Activated B cell treated with CpG ODN at 0.5 μM for 24 hours (primary cell): ENCODE measurements at regions not wholly inside any gene's neighbourhood (a gene's known extent, or its start where the extent isn't known, plus 50 kb on each side); places are given as distances from the start of the nearest gene placed in this dataset.

Experiments
- ATAC-seq: fragments of 200-7000 bp; cut with Tn5 transposase; one replicate; pipeline ENCODE4 v1.10.0; 2021; ENCODE audit warnings: low read depth, mild to moderate bottlenecking, moderate library complexity
- CTCF ChIA-PET: fragments of 350-600 bp; sonication (Branson Sonifier 250); formaldehyde crosslinking; loops from one replicate; lab custom pipeline; 2021; ENCODE audit warnings: antibody characterized with exemption; lab: Charles Lee
- POLR2A ChIA-PET: fragments of 350-600 bp; sonication (Branson Sonifier 250); formaldehyde crosslinking; loops from one replicate; lab custom pipeline; 2021; ENCODE audit warnings: antibody characterized with exemption; lab: Charles Lee
- DNase-seq: peaks from one replicate; pipeline ENCODE4 v3.0.0; 2022
- H3K27ac Mint-ChIP-seq: one replicate; pipeline ENCODE4 v1.8.0; 2020; ENCODE audit warnings: mixed read lengths
- H3K27me3 Mint-ChIP-seq: one replicate; pipeline ENCODE4 v1.8.0; 2021; ENCODE audit warnings: mixed read lengths
- H3K36me3 Mint-ChIP-seq: one replicate; pipeline ENCODE4 v1.8.0; 2021; ENCODE audit warnings: low read depth, mixed read lengths
- H3K4me1 Mint-ChIP-seq: one replicate; pipeline ENCODE4 v1.8.0; 2021; ENCODE audit warnings: mixed read lengths
- H3K4me3 Mint-ChIP-seq: one replicate; pipeline ENCODE4 v1.8.0; 2020; ENCODE audit warnings: mild to moderate bottlenecking, mixed read lengths
- H3K9me3 Mint-ChIP-seq: one replicate; pipeline ENCODE4 v1.8.0; 2020; ENCODE audit warnings: mixed read lengths
- CTCF ChIP-seq: fragments of 200-600 bp; IDR thresholded peaks from one replicate; pipeline ENCODE4 v1.8.0; 2022; ENCODE audit warnings: antibody characterized with exemption, mild to moderate bottlenecking
- intact Hi-C: fragments of 100-400 bp; cut with micrococcal nuclease; formaldehyde crosslinking; loops from one replicate; pipeline ENCODE4 v1.15.1; 2024

- ATAC-seq, result no peak
- intact Hi-C loops, result no loop called here
- H3K4me3 Mint-ChIP-seq, result no peak overlapping the region
- H3K27me3 Mint-ChIP-seq, result peaks cover 4% of the 10 kb centered on the region
- no peaks in the 10 kb centered on the region for H3K9me3 Mint-ChIP-seq
- H3K36me3 Mint-ChIP-seq, result no peaks in the 10 kb centered on the region
- no peaks in the 10 kb centered on the region for H3K4me1 Mint-ChIP-seq
- TF ChIP-seq CTCF, result no peak
- CTCF ChIA-PET, result interaction anchor here (0.6 to 1.2 kb wide), 4 partner anchors 8 to 1479 kb away, joined by 3 to 6 read pairs (median 3); no protein-coding TSS in a partner anchor
- DNase-seq, result no peak
- POLR2A ChIA-PET, result no interaction called here
- no peak overlapping the region for H3K27ac Mint-ChIP-seq
Observed at GRCh38 chr5:145682197-145682899, 152.8 kb downstream of the PRELID2 start.

GRCh38 chr5:145681686-145682085, 153.5 kb downstream of the PRELID2 start:
- ATAC-seq, result no peak

GRCh38 chr5:145681216-145681615, 153.9 kb downstream of the PRELID2 start:
- intact Hi-C loops, result loop anchor here (1.0 kb wide), 1 partner anchor 144 kb away; no protein-coding TSS in a partner anchor
- CTCF ChIA-PET, result interaction anchor here (1.0 to 1.2 kb wide), 2 partner anchors 9 kb away, joined by 3 to 6 read pairs; no protein-coding TSS in a partner anchor
- H3K4me1 Mint-ChIP-seq, result no peaks in the 10 kb centered on the region

More at GRCh38 chr5:145681686-145682085, 153.5 kb downstream of the PRELID2 start:
- no peaks in the 10 kb centered on the region for H3K36me3 Mint-ChIP-seq
- no peaks in the 10 kb centered on the region for H3K9me3 Mint-ChIP-seq
- ChIA-PET CTCF (interaction anchor here (0.6 to 1.2 kb wide), 4 partner anchors 8 to 1478 kb away, joined by 3 to 6 read pairs (median 3); no protein-coding TSS in a partner anchor), POLR2A (no interaction called here)
- intact Hi-C loops, result loop anchor here (1.0 kb wide), 1 partner anchor 144 kb away; no protein-coding TSS in a partner anchor
- no peak overlapping the region for H3K27ac Mint-ChIP-seq
- H3K4me1 Mint-ChIP-seq, result no peaks in the 10 kb centered on the region
- no peak for DNase-seq
- no peak for TF ChIP-seq CTCF
- peaks cover 4% of the 10 kb centered on the region for H3K27me3 Mint-ChIP-seq
- no peak overlapping the region for H3K4me3 Mint-ChIP-seq

GRCh38 chr5:145680767-145681166, 154.4 kb downstream of the PRELID2 start:
- intact Hi-C loops, result loop anchor here (1.0 kb wide), 1 partner anchor 145 kb away; no protein-coding TSS in a partner anchor
- no peak for DNase-seq
- H3K27ac Mint-ChIP-seq, result no peak overlapping the region
- no peak for ATAC-seq
- CTCF ChIA-PET, result interaction anchor here (1.2 kb wide), 1 partner anchor 8 kb away, joined by 6 read pairs; no protein-coding TSS in a partner anchor
- H3K27me3 Mint-ChIP-seq, result peaks cover 4% of the 10 kb centered on the region
- no peaks in the 10 kb centered on the region for H3K9me3 Mint-ChIP-seq
- H3K4me3 Mint-ChIP-seq, result no peak overlapping the region
- no peaks in the 10 kb centered on the region for H3K4me1 Mint-ChIP-seq
- TF ChIP-seq CTCF, result no peak
- H3K36me3 Mint-ChIP-seq, result no peaks in the 10 kb centered on the region
- POLR2A ChIA-PET, result no interaction called here

More at GRCh38 chr5:145681216-145681615, 153.9 kb downstream of the PRELID2 start:
- Mint-ChIP-seq H3K27ac (no peak overlapping the region), H3K27me3 (peaks cover 4% of the 10 kb centered on the region), H3K9me3 (no peaks in the 10 kb centered on the region), H3K4me3 (no peak overlapping the region), H3K36me3 (no peaks in the 10 kb centered on the region)
- POLR2A ChIA-PET, result no interaction called here
- DNase-seq (no peak), ATAC-seq (no peak)
- TF ChIP-seq CTCF, result no peak

GRCh38 chr5:145680169-145680568, 155.0 kb downstream of the PRELID2 start:
- H3K4me3 Mint-ChIP-seq, result no peak overlapping the region
- ATAC-seq (no peak), DNase-seq (no peak)
- no peak for TF ChIP-seq CTCF
- no peak overlapping the region for H3K27ac Mint-ChIP-seq
- intact Hi-C loops, result no loop called here
- H3K9me3 Mint-ChIP-seq, result no peaks in the 10 kb centered on the region
- H3K36me3 Mint-ChIP-seq, result no peaks in the 10 kb centered on the region
- ChIA-PET CTCF (no interaction called here), POLR2A (no interaction called here)
- peaks cover 4% of the 10 kb centered on the region for H3K27me3 Mint-ChIP-seq
- H3K4me1 Mint-ChIP-seq, result no peaks in the 10 kb centered on the region
